ENCODE measurements at regions not wholly inside any gene's neighbourhood (a gene's known extent, or its start where the extent isn't known, plus 50 kb on each side); places are given as distances from the start of the nearest gene placed in this dataset.

DNA sequence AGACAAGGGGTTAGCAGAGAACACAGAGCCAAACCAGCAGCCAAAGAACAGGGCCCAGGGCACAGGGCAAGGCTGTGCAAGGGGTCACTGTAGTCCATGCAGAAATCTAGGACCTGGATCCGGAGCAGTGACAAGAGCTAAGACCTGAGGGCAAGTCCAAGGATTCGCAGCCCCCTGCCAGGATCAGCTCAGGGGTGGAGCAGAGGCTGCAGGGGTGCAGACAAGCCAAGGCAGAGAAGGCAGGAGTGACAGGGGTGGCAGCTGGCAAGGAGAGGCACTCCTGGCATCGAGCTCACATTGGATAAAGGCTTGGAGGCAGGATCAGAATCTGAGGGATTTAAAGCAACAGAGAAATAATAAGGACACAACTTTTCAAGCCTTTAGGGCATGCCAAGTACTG is 80.7 kb upstream of the NANOS1 start:
- Mint-ChIP-seq H3K36me3 (ENCODE audit: low read depth) (no peaks in the 10 kb centered on the region), H3K27ac (no peak overlapping the region), H3K4me3 (no peak overlapping the region), H3K4me1 (peaks cover 4% of the 10 kb centered on the region), H3K9me3 (no peaks in the 10 kb centered on the region), H3K27me3 (peaks cover 8% of the 10 kb centered on the region)
- intact Hi-C loops (cut with micrococcal nuclease): no loop called here
- DNase-seq: no peak

DNA sequence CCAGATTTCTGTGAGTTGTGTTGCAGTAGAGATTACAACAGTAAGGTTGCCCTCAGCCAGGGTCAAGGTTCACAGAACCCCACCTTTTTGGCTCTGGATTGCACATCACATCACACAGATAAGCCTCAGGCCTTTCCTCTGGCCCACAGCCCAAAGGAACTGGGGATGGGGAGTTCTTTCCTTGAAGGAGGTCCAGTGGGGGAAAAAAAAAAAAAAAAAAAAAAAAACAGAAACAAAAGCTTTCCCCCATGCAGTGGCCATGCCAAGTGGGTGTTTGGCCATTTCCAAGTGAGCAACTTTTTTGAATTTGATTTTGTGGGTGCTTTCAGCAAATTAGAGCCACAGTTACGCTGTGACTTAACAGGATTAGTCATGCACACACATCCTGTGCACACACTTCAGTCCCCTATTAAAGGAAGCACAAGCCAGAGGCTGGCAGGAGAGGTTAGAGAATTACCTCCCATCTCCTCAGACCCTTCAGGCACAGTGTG is 79.3 kb upstream of the NANOS1 start:
- no peak overlapping the region for H3K27ac Mint-ChIP-seq
- H3K4me1 Mint-ChIP-seq: peaks cover 4% of the 10 kb centered on the region
- no peak for DNase-seq
- H3K4me3 Mint-ChIP-seq: no peak overlapping the region
- intact Hi-C loops (cut with micrococcal nuclease): no loop called here
- no peaks in the 10 kb centered on the region for H3K9me3 Mint-ChIP-seq
- peaks cover 7% of the 10 kb centered on the region for H3K27me3 Mint-ChIP-seq
- no peaks in the 10 kb centered on the region for H3K36me3 Mint-ChIP-seq (ENCODE audit: low read depth)

DNA sequence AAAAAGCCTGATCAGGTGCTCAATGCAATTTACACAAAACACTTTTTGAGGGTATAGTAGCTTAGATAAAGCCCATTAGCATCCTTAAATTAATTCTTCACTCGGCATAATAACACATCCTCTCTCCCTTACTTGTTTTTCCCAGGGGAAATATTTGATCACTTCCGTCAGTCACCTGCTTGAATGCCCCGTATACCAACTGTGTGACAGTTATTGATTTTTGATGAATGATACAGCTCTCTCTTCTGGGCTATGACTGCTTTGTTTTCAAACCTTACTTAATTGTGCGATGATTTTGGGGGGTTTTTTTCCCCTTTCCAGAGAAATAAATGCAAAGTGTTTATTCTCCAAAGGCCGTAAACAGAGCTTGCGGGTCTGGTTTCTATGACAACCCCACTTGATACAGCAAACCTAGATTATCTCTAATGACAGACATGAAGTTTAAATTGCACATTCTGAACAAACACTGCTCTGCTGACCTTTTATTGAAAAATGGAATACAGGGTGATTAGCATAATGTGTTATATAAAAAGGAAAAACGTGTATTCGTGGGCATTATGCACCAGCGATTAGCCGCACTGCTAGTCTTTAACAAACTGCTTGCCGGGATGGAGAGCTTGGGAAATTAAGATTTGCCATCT is 78.4 kb upstream of the NANOS1 start:
- Mint-ChIP-seq H3K9me3 (no peaks in the 10 kb centered on the region), H3K4me3 (no peak overlapping the region), H3K36me3 (ENCODE audit: low read depth) (no peaks in the 10 kb centered on the region), H3K27ac (no peak overlapping the region), H3K4me1 (peaks cover 4% of the 10 kb centered on the region), H3K27me3 (peaks cover 4% of the 10 kb centered on the region)
- no peak for DNase-seq
- intact Hi-C loops (cut with micrococcal nuclease): no loop called here

DNA sequence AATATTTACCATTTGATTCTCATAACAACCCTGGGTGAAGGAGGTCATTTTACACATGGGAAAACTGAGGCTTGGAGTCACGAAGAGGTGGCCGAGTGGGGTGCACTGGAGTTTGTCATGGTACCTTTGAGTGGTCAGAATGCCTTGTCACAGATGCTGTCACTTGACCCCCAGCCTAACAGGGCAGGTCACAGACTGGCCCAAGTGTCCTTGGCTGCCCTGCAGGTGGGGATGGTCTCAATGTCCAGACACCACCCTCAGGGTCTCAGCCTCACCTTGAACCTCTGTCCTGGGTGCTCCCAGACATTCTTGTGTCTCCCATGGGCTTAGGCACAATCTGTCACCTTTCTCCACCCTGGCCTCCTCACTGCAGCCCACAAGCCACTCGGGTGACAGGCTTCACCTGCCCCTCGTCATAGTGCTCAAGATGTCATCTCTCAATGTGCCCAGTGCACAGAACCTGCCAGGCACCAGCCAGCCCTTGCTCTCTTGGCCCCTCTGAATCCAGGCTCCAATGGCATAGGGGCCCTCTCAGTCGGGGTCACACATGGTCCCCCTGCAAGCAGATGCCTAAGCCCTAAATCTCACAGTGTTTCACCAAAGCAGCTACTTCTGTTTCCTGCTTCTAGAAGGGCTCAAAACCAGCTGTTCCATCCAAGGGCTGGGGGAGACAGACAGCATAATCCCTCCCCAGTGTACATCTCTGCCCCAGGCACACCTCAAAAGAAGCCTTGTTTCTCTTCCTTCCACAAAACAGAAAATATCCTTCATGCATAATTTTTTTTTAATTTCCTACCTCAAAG is 76.8 kb upstream of the NANOS1 start:
- Mint-ChIP-seq H3K36me3 (ENCODE audit: low read depth) (no peaks in the 10 kb centered on the region), H3K27me3 (peaks cover 4% of the 10 kb centered on the region), H3K4me3 (no peak overlapping the region), H3K4me1 (peaks cover 3% of the 10 kb centered on the region), H3K27ac (no peak overlapping the region), H3K9me3 (no peaks in the 10 kb centered on the region)
- DNase-seq: no peak
- intact Hi-C loops (cut with micrococcal nuclease): no loop called here

DNA sequence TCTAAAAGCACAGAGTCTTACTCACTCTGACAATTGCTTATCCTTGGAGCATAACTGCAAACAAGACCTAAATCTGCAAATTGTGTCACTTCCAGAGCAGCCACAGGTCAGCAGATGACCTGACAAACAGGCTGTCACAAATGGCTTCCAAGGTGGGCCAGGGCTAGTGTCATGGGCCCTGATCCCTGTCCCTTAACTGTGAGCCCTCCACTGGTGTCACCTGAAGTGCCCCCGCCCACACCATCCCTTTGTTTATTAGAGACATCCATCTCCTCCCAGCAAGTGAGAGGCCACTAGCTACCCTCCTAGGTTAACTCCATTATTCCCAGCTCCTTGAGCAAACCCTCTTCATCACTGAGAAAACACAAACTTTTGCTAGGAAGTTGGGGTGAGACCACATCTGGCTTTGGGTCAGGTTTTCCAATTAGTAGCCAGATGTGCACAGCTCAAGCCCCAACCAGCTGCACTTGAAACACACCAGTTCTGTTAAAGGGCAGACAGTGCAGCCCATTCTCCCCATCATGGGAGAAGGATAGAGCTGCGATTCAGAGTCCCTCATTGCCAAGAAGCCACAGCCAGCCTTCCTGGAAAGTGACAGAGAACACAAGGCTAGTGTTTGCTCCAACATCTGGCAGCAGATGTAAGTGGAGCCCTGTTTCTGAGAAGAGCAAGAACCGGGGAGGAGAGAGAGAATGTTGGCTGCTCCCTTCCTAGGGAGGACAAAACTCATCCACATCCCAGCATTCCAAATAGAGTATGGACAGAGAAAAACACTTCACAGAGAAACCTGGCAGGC is 75.7 kb upstream of the NANOS1 start:
- H3K9me3 Mint-ChIP-seq: no peaks in the 10 kb centered on the region
- peaks cover 3% of the 10 kb centered on the region for H3K4me1 Mint-ChIP-seq
- H3K4me3 Mint-ChIP-seq: no peak overlapping the region
- no peak for DNase-seq
- no peak overlapping the region for H3K27ac Mint-ChIP-seq
- intact Hi-C loops (cut with micrococcal nuclease): no loop called here
- no peaks in the 10 kb centered on the region for H3K36me3 Mint-ChIP-seq (ENCODE audit: low read depth)
- H3K27me3 Mint-ChIP-seq: peaks cover 2% of the 10 kb centered on the region

DNA sequence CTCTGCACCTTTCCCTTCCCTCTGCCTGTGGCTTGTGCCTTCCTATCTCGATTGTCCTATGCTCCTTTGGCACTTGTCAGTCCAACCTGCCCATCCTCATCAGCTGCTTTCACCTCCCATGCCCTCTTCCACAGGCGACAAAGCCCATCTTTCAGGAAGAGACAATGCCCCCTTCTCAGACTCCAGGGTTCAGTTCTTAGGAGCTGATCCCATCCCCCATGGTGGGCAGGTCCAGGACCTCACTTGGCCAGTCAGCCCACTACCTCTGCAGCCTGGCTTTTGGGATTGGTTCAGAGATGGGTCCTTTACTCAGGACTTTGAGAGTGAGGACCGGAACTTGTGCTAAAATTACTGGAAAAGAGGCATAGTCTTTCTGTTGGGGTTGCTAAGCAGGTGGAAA is 74.0 kb upstream of the NANOS1 start:
- DNase-seq: no peak
- Mint-ChIP-seq H3K4me1 (peaks cover 4% of the 10 kb centered on the region), H3K9me3 (no peaks in the 10 kb centered on the region), H3K4me3 (no peak overlapping the region), H3K36me3 (ENCODE audit: low read depth) (no peaks in the 10 kb centered on the region), H3K27ac (no peak overlapping the region), H3K27me3 (peaks cover 2% of the 10 kb centered on the region)
- intact Hi-C loops (cut with micrococcal nuclease): no loop called here

DNA sequence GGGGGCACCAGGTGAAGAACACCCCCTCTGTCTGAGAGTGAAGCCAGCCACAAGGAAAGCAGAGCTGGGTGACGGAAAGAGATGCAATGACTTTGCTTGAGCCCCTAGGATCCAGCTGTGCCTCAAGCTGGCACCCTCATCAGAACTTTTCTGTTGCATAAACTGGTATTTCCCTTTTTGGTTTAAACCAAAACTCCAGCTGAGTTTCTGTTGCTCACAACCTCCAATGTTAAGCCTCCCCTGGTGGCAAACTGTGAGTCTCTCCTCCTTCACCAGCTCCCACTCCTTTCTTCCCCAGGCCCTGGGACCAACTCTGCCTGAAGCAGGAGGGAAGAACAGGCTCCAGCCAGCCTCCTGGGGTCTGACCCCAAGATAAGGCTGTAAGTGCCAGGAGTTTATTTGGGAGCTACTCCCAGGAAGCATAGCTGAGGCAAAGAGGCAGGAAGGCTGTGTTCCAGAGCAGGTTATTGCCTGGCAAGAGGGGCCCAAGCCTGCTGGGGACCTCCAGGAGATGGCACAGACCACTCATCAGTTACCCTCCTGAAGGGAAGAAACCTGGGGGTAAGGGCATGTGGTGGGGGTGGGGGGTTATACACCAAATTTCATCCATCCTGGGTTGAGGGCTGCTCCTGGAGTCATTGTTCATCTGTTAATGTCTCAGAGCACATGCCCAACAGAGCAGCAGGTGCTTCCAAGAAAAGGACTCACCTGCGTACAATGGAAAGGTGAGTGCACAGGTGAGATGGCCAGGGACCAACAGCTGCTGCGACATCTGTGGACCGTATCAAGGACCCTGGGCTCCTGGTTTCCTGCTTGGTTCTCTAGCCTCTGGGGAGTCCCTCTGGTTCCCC is 73.3 kb upstream of the NANOS1 start:
- Mint-ChIP-seq H3K36me3 (ENCODE audit: low read depth) (no peaks in the 10 kb centered on the region), H3K9me3 (no peaks in the 10 kb centered on the region)
- no peak for DNase-seq

DNA sequence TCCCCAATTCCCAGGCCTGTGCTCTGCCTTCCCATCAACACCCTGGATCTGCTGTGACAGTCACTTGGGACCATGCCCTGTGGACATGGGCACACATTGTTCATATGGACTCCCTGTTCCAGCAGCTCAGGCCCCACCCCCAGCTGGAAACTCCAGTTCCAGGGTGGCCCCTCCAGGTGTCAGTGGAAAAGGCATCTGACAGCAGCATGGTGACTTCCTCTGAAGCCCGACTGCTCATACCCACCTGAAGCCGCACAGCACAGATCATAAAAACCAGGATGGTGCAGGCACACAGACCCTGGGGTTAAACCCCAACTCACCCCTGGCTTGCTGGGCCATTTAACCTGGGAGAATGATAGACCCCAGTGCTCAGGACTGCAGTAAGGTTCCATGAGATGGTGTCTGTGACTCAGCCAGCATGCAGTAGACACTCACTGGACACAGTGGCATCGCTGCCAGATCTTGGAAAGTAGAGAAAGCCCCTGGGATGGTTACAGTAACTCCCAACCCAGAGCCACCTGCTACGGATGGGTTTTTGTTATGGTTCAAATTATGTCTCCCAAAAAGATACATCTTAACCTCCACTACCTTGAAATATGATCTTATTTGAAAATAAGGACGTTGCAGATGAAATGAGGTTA is 72.6 kb upstream of the NANOS1 start:
- Mint-ChIP-seq H3K9me3 (no peaks in the 10 kb centered on the region), H3K36me3 (ENCODE audit: low read depth) (no peaks in the 10 kb centered on the region), H3K4me3 (no peak overlapping the region), H3K4me1 (peaks cover 4% of the 10 kb centered on the region), H3K27me3 (peaks cover 2% of the 10 kb centered on the region), H3K27ac (no peak overlapping the region)
- no peak for DNase-seq
- intact Hi-C loops (cut with micrococcal nuclease): no loop called here

More for the DNA sequence above, 73.3 kb upstream of the NANOS1 start:
- no peak overlapping the region for H3K27ac Mint-ChIP-seq
- H3K4me3 Mint-ChIP-seq: no peak overlapping the region
- intact Hi-C loops (cut with micrococcal nuclease): no loop called here
- H3K4me1 Mint-ChIP-seq: peaks cover 4% of the 10 kb centered on the region
- peaks cover 2% of the 10 kb centered on the region for H3K27me3 Mint-ChIP-seq

DNA sequence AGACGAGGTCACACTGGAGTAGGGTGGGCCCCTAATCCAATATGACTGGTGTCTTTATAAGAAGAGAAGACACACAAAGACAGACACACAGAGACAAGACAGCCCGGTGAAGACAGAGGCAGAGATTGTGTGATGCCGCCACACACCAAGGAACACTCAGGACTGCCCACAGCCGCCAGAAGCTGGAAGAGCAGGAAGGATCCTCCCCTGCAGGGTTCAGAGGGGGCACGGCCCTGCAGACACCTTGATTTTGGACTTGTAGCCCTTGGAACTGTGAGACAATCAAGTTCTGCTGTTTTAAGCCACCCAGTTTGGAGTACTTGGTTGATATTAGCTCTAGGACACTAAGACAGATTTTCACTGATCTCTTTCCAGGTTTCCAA is 72.1 kb upstream of the NANOS1 start:
- H3K27me3 Mint-ChIP-seq: no peaks in the 10 kb centered on the region
- H3K4me1 Mint-ChIP-seq: peaks cover 4% of the 10 kb centered on the region
- no peak overlapping the region for H3K27ac Mint-ChIP-seq
- intact Hi-C loops (cut with micrococcal nuclease): no loop called here
- no peak overlapping the region for H3K4me3 Mint-ChIP-seq
- H3K36me3 Mint-ChIP-seq (ENCODE audit: low read depth): no peaks in the 10 kb centered on the region
- H3K9me3 Mint-ChIP-seq: no peaks in the 10 kb centered on the region
- no peak for DNase-seq

DNA sequence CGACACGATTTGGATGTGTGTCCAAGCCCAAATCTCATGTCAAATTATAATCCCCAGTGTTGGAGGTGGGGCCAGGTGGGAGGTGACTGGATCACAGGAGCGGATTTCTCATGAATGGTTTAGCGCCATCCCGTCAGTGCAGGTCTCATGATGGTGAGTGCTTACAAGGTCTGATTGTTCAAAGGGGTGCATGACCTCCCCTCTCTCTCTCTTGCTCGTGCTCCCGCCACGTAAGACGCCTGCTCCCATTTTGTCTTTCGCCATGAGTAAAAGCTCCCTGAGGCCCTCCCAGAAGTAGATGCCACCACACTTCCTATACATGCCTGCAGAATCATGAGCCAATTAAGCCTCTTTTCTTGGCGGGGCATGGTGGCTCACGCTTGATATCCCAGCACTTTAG is 71.5 kb upstream of the NANOS1 start:
- DNase-seq: no peak
- intact Hi-C loops (cut with micrococcal nuclease): no loop called here
- Mint-ChIP-seq H3K36me3 (ENCODE audit: low read depth) (no peaks in the 10 kb centered on the region), H3K4me1 (peaks cover 4% of the 10 kb centered on the region), H3K27me3 (no peaks in the 10 kb centered on the region), H3K4me3 (no peak overlapping the region), H3K27ac (no peak overlapping the region), H3K9me3 (no peaks in the 10 kb centered on the region)

DNA sequence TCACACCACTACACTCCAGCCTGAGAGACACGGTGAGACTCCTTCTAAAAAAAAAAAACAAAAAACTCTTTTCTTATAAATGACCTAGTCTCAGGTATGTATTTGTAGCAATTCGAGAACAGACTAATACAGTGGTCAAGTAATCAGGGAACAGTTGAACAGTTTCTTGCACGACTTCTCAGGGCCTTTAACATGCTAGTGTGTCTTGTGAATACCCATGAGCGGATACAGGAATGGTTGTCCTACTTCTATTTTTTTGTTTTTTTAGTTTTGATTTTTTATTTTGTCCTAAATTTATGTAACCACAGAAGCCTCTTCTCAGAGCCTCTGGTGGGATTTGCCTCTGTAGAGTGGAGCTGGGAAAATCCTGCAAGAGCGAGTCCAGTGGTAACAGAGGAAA is 71.0 kb upstream of the NANOS1 start:
- Mint-ChIP-seq H3K36me3 (ENCODE audit: low read depth) (no peaks in the 10 kb centered on the region), H3K4me3 (no peak overlapping the region), H3K9me3 (no peaks in the 10 kb centered on the region), H3K27me3 (no peaks in the 10 kb centered on the region), H3K4me1 (peaks cover 4% of the 10 kb centered on the region), H3K27ac (no peak overlapping the region)
- intact Hi-C loops (cut with micrococcal nuclease): no loop called here
- no peak for DNase-seq

DNA sequence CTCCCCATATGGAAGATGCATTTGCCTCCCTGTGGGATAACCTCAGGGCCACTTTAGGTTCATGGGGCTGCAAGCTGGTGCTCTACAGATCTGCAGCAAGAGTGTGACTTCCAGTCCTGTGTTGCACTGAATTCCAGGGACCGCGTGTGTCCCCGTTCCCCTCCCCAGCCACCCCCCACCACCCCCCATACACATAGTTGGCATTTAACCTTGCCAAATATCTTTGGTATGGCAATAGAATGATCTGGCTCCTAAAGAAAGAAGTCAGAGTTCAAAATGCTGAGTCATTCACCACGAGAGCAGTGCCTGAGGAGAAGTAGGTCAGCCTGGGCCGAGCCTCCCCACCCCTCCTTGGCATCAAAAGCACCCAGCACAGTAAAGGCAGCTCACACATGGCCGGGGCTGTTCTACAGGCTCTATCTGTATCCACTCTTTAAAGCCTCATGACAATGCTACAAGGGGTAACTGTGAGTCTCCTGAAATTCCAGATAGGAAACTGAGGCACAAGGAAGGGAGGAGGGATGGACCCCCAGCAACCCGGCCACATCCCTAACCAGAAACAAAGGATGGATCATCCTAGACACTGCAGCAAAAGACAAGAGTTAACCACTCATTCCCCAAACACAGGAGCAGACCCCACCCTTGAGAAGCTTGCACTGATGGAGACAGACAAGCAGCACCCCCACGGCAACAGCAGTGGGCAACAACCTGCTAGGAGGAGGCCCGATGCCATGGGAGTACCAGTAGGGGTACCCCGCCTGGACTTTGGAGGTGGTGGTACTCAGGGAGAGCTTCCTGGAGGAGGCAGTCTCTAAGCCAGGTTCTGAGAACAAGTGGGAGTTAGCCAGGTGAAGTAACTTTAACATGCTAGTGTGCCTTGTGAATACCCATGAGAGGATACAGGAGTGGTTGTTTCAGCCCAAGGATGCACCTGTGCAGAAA is 70.3 kb upstream of the NANOS1 start:
- intact Hi-C loops (cut with micrococcal nuclease): no loop called here
- Mint-ChIP-seq H3K36me3 (ENCODE audit: low read depth) (no peaks in the 10 kb centered on the region), H3K27ac (no peak overlapping the region), H3K27me3 (no peaks in the 10 kb centered on the region), H3K9me3 (no peaks in the 10 kb centered on the region), H3K4me1 (peaks cover 4% of the 10 kb centered on the region), H3K4me3 (no peak overlapping the region)
- no peak for DNase-seq
